ENCODE measurements at regions not wholly inside any gene's neighbourhood (a gene's known extent, or its start where the extent isn't known, plus 50 kb on each side); places are given as distances from the start of the nearest gene placed in this dataset.

- no peak overlapping the region for H3K27ac ChIP-seq (replicated peaks)
- DNase-seq (ENCODE audit: low read depth in 1 of 2, low spot score in 1 of 2), result no peak
Observed at GRCh38 chr6:155604991-155605390, 149.4 kb upstream of the NOX3 start.

DNA sequence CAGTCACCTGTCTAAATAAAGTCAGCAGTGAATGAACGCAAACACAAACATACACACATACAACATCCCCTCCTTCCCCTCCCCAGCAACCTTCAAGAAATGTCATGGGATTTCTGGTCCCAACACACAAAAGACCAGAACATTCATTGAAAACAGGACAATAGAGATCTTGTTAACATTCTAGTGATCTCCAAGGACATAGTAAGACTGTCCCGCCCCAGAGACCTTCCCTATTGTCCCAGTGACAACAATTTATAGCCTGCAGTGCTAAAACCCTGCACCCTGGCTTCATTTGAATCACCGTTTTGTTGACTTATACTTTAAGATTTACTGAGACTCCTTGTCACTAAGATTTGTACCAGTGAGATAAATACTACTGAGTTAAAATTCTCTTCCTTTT, 143.9 kb upstream of the NOX3 start:
- Histone ChIP-seq H3K27me3 (ENCODE audit: insufficient read depth, poor library complexity, severe bottlenecking) (no peaks in the 10 kb centered on the region), H3K4me3 (replicated peaks; ENCODE audit: insufficient read depth, low read length) (no peak overlapping the region), H3K27ac (replicated peaks) (no peak overlapping the region)
- TF ChIP-seq GABPA (IDR thresholded peaks at IDR 0.05; ENCODE audit: low read depth) (no peak), POLR2AphosphoS5 (IDR thresholded peaks at IDR 0.05; ENCODE audit: low read depth) (no peak), SPI1 (IDR thresholded peaks at IDR 0.05; ENCODE audit: borderline replicate concordance, low read depth) (no peak)
- TF ChIP-seq, protein P1, sequence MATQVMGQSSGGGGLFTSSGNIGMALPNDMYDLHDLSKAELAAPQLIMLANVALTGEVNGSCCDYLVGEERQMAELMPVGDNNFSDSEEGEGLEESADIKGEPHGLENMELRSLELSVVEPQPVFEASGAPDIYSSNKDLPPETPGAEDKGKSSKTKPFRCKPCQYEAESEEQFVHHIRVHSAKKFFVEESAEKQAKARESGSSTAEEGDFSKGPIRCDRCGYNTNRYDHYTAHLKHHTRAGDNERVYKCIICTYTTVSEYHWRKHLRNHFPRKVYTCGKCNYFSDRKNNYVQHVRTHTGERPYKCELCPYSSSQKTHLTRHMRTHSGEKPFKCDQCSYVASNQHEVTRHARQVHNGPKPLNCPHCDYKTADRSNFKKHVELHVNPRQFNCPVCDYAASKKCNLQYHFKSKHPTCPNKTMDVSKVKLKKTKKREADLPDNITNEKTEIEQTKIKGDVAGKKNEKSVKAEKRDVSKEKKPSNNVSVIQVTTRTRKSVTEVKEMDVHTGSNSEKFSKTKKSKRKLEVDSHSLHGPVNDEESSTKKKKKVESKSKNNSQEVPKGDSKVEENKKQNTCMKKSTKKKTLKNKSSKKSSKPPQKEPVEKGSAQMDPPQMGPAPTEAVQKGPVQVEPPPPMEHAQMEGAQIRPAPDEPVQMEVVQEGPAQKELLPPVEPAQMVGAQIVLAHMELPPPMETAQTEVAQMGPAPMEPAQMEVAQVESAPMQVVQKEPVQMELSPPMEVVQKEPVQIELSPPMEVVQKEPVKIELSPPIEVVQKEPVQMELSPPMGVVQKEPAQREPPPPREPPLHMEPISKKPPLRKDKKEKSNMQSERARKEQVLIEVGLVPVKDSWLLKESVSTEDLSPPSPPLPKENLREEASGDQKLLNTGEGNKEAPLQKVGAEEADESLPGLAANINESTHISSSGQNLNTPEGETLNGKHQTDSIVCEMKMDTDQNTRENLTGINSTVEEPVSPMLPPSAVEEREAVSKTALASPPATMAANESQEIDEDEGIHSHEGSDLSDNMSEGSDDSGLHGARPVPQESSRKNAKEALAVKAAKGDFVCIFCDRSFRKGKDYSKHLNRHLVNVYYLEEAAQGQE (IDR thresholded peaks at IDR 0.05; ENCODE audit: insufficient replicate concordance, low read depth), result no peak
- TF ChIP-seq, protein P2, sequence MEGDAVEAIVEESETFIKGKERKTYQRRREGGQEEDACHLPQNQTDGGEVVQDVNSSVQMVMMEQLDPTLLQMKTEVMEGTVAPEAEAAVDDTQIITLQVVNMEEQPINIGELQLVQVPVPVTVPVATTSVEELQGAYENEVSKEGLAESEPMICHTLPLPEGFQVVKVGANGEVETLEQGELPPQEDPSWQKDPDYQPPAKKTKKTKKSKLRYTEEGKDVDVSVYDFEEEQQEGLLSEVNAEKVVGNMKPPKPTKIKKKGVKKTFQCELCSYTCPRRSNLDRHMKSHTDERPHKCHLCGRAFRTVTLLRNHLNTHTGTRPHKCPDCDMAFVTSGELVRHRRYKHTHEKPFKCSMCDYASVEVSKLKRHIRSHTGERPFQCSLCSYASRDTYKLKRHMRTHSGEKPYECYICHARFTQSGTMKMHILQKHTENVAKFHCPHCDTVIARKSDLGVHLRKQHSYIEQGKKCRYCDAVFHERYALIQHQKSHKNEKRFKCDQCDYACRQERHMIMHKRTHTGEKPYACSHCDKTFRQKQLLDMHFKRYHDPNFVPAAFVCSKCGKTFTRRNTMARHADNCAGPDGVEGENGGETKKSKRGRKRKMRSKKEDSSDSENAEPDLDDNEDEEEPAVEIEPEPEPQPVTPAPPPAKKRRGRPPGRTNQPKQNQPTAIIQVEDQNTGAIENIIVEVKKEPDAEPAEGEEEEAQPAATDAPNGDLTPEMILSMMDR (IDR thresholded peaks at IDR 0.05; ENCODE audit: insufficient read depth, low read length), result no peak
- DNase-seq (ENCODE audit: low read depth in 1 of 2, low spot score in 1 of 2), result no peak

More at GRCh38 chr6:155604991-155605390, 149.4 kb upstream of the NOX3 start:
- no peaks in the 10 kb centered on the region for H3K27me3 ChIP-seq (ENCODE audit: insufficient read depth, poor library complexity, severe bottlenecking)
- no peak overlapping the region for H3K4me3 ChIP-seq (replicated peaks; ENCODE audit: insufficient read depth, low read length)
- TF ChIP-seq GABPA (IDR thresholded peaks at IDR 0.05; ENCODE audit: low read depth) (no peak), POLR2AphosphoS5 (IDR thresholded peaks at IDR 0.05; ENCODE audit: low read depth) (no peak), SPI1 (IDR thresholded peaks at IDR 0.05; ENCODE audit: borderline replicate concordance, low read depth) (no peak)
- TF ChIP-seq, protein P2 (IDR thresholded peaks at IDR 0.05; ENCODE audit: insufficient read depth, low read length), result no peak
- TF ChIP-seq, protein P1 (IDR thresholded peaks at IDR 0.05; ENCODE audit: insufficient replicate concordance, low read depth), result no peak

DNA sequence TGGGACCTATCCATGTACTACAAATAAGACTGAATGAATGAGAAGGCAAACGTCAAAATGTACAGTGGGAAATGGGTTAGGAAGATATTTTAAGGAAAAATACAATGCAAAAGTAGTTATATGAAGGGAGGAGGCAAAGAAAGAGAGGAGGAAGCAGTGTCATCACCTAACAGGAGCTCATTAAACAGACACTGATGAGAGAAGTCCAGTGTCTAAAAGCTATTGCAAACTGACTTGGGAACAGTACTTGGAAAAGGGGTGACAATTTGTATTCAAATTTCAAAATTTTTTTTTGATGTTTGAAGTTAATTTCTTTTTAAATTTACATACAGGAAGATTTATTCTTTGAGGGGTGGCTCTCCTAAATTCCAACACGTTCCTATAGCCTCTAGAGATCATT, 143.5 kb upstream of the NOX3 start:
- TF ChIP-seq POLR2AphosphoS5 (IDR thresholded peaks at IDR 0.05; ENCODE audit: low read depth) (no peak), GABPA (IDR thresholded peaks at IDR 0.05; ENCODE audit: low read depth) (no peak), SPI1 (IDR thresholded peaks at IDR 0.05; ENCODE audit: borderline replicate concordance, low read depth) (no peak)
- TF ChIP-seq, protein P2 (IDR thresholded peaks at IDR 0.05; ENCODE audit: insufficient read depth, low read length), result no peak
- TF ChIP-seq, protein P1 (IDR thresholded peaks at IDR 0.05; ENCODE audit: insufficient replicate concordance, low read depth), result no peak
- H3K27ac ChIP-seq (replicated peaks), result no peak overlapping the region
- no peak for DNase-seq (ENCODE audit: low read depth in 1 of 2, low spot score in 1 of 2)

More for the DNA sequence above, 143.5 kb upstream of the NOX3 start:
- Histone ChIP-seq H3K4me3 (replicated peaks; ENCODE audit: insufficient read depth, low read length) (no peak overlapping the region), H3K27me3 (ENCODE audit: insufficient read depth, poor library complexity, severe bottlenecking) (no peaks in the 10 kb centered on the region)
